ENCODE measurements at regions not wholly inside any gene's neighbourhood (a gene's known extent, or its start where the extent isn't known, plus 50 kb on each side); places are given as distances from the start of the nearest gene placed in this dataset.

DNA sequence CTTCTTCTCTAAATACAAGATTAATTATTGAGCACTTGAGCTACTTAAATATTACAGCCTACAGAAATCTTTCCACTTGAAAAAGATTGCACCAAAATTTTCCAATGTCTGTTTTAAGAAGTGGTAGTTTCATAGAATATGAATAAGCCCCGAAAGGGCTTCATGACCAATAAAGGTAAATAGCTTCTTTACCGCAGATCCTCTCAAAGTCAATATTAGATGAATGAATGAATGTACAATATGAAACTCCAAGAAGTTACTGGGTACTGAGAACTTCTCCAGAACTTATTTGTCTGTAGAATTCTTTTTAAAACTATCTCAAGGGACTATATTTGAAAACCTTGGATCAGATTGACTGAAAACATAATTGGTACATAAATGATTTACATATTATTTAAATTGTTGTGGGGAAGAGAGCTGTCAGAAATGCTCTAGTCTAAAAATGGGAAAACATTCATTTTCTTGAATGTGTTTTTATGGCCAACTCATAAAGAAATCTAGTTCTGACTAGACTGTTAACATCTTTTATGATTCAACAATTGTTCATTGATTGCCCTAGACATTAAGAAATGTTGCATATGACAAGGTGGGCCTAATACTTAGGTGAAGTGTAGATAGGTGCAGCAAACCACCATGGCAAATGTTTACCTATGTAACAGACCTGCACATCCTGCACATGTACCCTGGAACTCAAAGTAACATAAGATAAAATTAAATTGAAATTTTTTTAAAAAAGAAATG, 227.0 kb downstream of the SPRY2 start:
- TF ChIP-seq NFYB (CRISPR knock-in tag; conservative IDR thresholded peaks at IDR 0.05; ENCODE audit: low read depth) (no peak), ATF3 (CRISPR knock-in tag; conservative IDR thresholded peaks at IDR 0.05) (no peak), ZNF281 (CRISPR knock-in tag; IDR thresholded peaks at IDR 0.05) (no peak), USF2 (CRISPR knock-in tag; IDR thresholded peaks at IDR 0.05) (no peak), PREB (CRISPR knock-in tag; IDR thresholded peaks at IDR 0.05; ENCODE audit: borderline replicate concordance) (no peak), ZNF416 (CRISPR knock-in tag; IDR thresholded peaks at IDR 0.05) (no peak), FOXJ3 (CRISPR knock-in tag; IDR thresholded peaks at IDR 0.05; ENCODE audit: borderline replicate concordance) (no peak), ZNF121 (CRISPR knock-in tag; IDR thresholded peaks at IDR 0.05) (no peak), TP53 (CRISPR knock-in tag; IDR thresholded peaks at IDR 0.05) (no peak), SOX15 (CRISPR knock-in tag; IDR thresholded peaks at IDR 0.05) (no peak)
- TF ChIP-seq, protein P1, sequence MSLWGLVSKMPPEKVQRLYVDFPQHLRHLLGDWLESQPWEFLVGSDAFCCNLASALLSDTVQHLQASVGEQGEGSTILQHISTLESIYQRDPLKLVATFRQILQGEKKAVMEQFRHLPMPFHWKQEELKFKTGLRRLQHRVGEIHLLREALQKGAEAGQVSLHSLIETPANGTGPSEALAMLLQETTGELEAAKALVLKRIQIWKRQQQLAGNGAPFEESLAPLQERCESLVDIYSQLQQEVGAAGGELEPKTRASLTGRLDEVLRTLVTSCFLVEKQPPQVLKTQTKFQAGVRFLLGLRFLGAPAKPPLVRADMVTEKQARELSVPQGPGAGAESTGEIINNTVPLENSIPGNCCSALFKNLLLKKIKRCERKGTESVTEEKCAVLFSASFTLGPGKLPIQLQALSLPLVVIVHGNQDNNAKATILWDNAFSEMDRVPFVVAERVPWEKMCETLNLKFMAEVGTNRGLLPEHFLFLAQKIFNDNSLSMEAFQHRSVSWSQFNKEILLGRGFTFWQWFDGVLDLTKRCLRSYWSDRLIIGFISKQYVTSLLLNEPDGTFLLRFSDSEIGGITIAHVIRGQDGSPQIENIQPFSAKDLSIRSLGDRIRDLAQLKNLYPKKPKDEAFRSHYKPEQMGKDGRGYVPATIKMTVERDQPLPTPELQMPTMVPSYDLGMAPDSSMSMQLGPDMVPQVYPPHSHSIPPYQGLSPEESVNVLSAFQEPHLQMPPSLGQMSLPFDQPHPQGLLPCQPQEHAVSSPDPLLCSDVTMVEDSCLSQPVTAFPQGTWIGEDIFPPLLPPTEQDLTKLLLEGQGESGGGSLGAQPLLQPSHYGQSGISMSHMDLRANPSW (CRISPR knock-in tag; conservative IDR thresholded peaks at IDR 0.05; ENCODE audit: low read depth): no peak
- TF ChIP-seq, protein P2, sequence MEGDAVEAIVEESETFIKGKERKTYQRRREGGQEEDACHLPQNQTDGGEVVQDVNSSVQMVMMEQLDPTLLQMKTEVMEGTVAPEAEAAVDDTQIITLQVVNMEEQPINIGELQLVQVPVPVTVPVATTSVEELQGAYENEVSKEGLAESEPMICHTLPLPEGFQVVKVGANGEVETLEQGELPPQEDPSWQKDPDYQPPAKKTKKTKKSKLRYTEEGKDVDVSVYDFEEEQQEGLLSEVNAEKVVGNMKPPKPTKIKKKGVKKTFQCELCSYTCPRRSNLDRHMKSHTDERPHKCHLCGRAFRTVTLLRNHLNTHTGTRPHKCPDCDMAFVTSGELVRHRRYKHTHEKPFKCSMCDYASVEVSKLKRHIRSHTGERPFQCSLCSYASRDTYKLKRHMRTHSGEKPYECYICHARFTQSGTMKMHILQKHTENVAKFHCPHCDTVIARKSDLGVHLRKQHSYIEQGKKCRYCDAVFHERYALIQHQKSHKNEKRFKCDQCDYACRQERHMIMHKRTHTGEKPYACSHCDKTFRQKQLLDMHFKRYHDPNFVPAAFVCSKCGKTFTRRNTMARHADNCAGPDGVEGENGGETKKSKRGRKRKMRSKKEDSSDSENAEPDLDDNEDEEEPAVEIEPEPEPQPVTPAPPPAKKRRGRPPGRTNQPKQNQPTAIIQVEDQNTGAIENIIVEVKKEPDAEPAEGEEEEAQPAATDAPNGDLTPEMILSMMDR (IDR thresholded peaks at IDR 0.05): no peak
- TF ChIP-seq, protein P3, sequence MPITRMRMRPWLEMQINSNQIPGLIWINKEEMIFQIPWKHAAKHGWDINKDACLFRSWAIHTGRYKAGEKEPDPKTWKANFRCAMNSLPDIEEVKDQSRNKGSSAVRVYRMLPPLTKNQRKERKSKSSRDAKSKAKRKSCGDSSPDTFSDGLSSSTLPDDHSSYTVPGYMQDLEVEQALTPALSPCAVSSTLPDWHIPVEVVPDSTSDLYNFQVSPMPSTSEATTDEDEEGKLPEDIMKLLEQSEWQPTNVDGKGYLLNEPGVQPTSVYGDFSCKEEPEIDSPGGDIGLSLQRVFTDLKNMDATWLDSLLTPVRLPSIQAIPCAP (CRISPR knock-in tag; IDR thresholded peaks at IDR 0.05): no peak
- TF ChIP-seq, protein P4, sequence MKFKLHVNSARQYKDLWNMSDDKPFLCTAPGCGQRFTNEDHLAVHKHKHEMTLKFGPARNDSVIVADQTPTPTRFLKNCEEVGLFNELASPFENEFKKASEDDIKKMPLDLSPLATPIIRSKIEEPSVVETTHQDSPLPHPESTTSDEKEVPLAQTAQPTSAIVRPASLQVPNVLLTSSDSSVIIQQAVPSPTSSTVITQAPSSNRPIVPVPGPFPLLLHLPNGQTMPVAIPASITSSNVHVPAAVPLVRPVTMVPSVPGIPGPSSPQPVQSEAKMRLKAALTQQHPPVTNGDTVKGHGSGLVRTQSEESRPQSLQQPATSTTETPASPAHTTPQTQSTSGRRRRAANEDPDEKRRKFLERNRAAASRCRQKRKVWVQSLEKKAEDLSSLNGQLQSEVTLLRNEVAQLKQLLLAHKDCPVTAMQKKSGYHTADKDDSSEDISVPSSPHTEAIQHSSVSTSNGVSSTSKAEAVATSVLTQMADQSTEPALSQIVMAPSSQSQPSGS (CRISPR knock-in tag; IDR thresholded peaks at IDR 0.05; ENCODE audit: borderline replicate concordance, low read depth): no peak
